NCI-H187 (cell line): ENCODE measurements at regions not wholly inside any gene's neighbourhood (a gene's known extent, or its start where the extent isn't known, plus 50 kb on each side); places are given as distances from the start of the nearest gene placed in this dataset.
"Not testable (repeated sequence)": the region's sequence is repeated elsewhere in the genome, so short reads cannot be mapped to it uniquely, and the experiment has no call there.

ENCODE experiments used
- DNase-seq, 2 experiments: peaks; one replicate each; lab custom pipeline; 2025; lab: John Stamatoyannopoulos, UW

- DNase-seq, result no peak
Measured at GRCh38 chr17:72175787-72176515, 55.1 kb downstream of the SOX9 start.

GRCh38 chr17:72176516-72176851, 55.7 kb downstream of the SOX9 start:
- no peak for DNase-seq

GRCh38 chr17:72176951-72177660, 56.3 kb downstream of the SOX9 start:
- no peak for DNase-seq

- DNase-seq, result no peak
Measured at GRCh38 chr17:72177738-72178137, 56.9 kb downstream of the SOX9 start.

- no peak for DNase-seq
Measured at GRCh38 chr17:72182371-72182873, 61.6 kb downstream of the SOX9 start.

GRCh38 chr17:72183194-72183685, 62.4 kb downstream of the SOX9 start:
- DNase-seq, result no peak

- DNase-seq, result no peak
Measured at GRCh38 chr17:72184805-72185204, 64.0 kb downstream of the SOX9 start.

- DNase-seq, result no peak
Measured at GRCh38 chr17:72185564-72185963, 64.7 kb downstream of the SOX9 start.

GRCh38 chr17:72187556-72187955, 66.7 kb downstream of the SOX9 start:
- no peak for DNase-seq

GRCh38 chr17:72188801-72189200, 68.0 kb downstream of the SOX9 start:
- DNase-seq, result no peak

- DNase-seq, result no peak
Measured at GRCh38 chr17:72189768-72190593, 69.2 kb downstream of the SOX9 start.

- no peak for DNase-seq
Measured at GRCh38 chr17:72191356-72191755, 70.5 kb downstream of the SOX9 start.

- DNase-seq, result no peak
Measured at GRCh38 chr17:72191921-72192799, 71.3 kb downstream of the SOX9 start.

- no peak for DNase-seq
Measured at GRCh38 chr17:72192800-72193192, 72.0 kb downstream of the SOX9 start.

- no peak for DNase-seq
Measured at GRCh38 chr17:72193391-72194106, 72.7 kb downstream of the SOX9 start.

GRCh38 chr17:72194107-72194440, 73.3 kb downstream of the SOX9 start:
- not testable (repeated sequence) for DNase-seq

GRCh38 chr17:72199256-72199655, 78.4 kb downstream of the SOX9 start:
- no peak for DNase-seq

GRCh38 chr17:72204742-72205141, 83.9 kb downstream of the SOX9 start:
- DNase-seq, result no peak

GRCh38 chr17:72205357-72205756, 84.5 kb downstream of the SOX9 start:
- DNase-seq, result no peak

- no peak for DNase-seq
Measured at GRCh38 chr17:72205822-72206221, 85.0 kb downstream of the SOX9 start.

- no peak for DNase-seq
Measured at GRCh38 chr17:72206376-72206775, 85.6 kb downstream of the SOX9 start.
